Spleen (tissue), 11 donors: ENCODE measurements at regions not wholly inside any gene's neighbourhood (a gene's known extent, or its start where the extent isn't known, plus 50 kb on each side); places are given as distances from the start of the nearest gene placed in this dataset.

Source experiments
- DNase-seq: peaks from one replicate; pipeline ENCODE4 v3.0.0-alpha.2; 2020
- H3K27ac ChIP-seq, 8 donors: fragments of 200-600 bp; sonication (generic) in 7 of 8; 1 replicate in 4 of 8; 2 replicates in 4 of 8; pipeline versions ENCODE4 v1.5.0 to v1.8.0; 2016 to 2021; ENCODE audit warnings: inconsistent platforms in 4 of 8, mild to moderate bottlenecking in 4 of 8, moderate library complexity in 1 of 8
- H3K27me3 ChIP-seq, 7 donors: fragments of 200-600 bp; sonication (generic) in 6 of 7; replicated peaks in 1 of 7; 1 replicate in 4 of 7; 2 replicates in 3 of 7; pipeline versions ENCODE4 v1.5.0 to v1.8.0; 2016 to 2021; ENCODE audit warnings: inconsistent platforms in 3 of 7, mild to moderate bottlenecking in 1 of 7
- H3K36me3 ChIP-seq, 6 donors: fragments of 200-600 bp; sonication (generic) in 5 of 6; 1 replicate in 4 of 6; 2 replicates in 2 of 6; pipeline versions ENCODE4 v1.5.0 to v1.8.0; 2016 to 2021; ENCODE audit warnings: inconsistent platforms in 2 of 6
- H3K4me1 ChIP-seq, 6 donors: fragments of 200-600 bp; sonication (generic) in 5 of 6; 1 replicate in 3 of 6; 2 replicates in 3 of 6; pipeline versions ENCODE4 v1.5.0 to v1.8.0; 2016 to 2021; ENCODE audit warnings: inconsistent platforms in 3 of 6
- H3K4me3 ChIP-seq, 8 donors: fragments of 200-600 bp; sonication (generic) in 7 of 8; 1 replicate in 4 of 8; 2 replicates in 4 of 8; pipeline versions ENCODE4 v1.5.0 to v1.8.0; 2016 to 2021; ENCODE audit warnings: inconsistent platforms in 4 of 8, mild to moderate bottlenecking in 4 of 8, moderate library complexity in 2 of 8
- H3K9me3 ChIP-seq, 8 donors: fragments of 200-600 bp; sonication (generic) in 7 of 8; 1 replicate in 4 of 8; 2 replicates in 4 of 8; pipeline versions ENCODE4 v1.5.0 to v1.8.0; 2016 to 2021; ENCODE audit warnings: inconsistent platforms in 4 of 8
- CTCF ChIP-seq, 11 experiments: fragments of 200-600 bp in 7 of 11; fragments of 450-650 bp in 4 of 11; sonication (generic) in 4 of 11; IDR thresholded peaks in 8 of 11; conservative IDR thresholded peaks in 3 of 11; 1 replicate in 7 of 11; 2 replicates in 4 of 11; pipeline versions ENCODE4 v1.4.0 to v1.8.0; 2016 to 2021; ENCODE audit warnings: antibody characterized with exemption in 11 of 11, inconsistent platforms in 4 of 11, mild to moderate bottlenecking in 1 of 11
- POLR2A ChIP-seq, 3 donors: fragments of 450-650 bp; IDR thresholded peaks; one replicate each; pipeline ENCODE4 v1.5.1; 2017; ENCODE audit warnings: antibody characterized with exemption in 3 of 3, mild to moderate bottlenecking in 1 of 3
- POLR2AphosphoS5 ChIP-seq, 3 donors: sonication (generic); formaldehyde crosslinking; IDR thresholded peaks; one replicate each; pipeline ENCODE4 v1.5.1; 2017; ENCODE audit warnings: antibody characterized with exemption in 3 of 3
- WGBS, 5 donors: extraction: QIAGEN DNeasy Blood & Tissue Kit in 3 of 5; methylation state at CpG; one replicate each; pipeline versions ENCODE4 v1.1.5 to v1.1.7; 2013 to 2018; 5-methylcytosine and 5-hydroxymethylcytosine counted together
- intact Hi-C: fragments of 100-400 bp; cut with DNase I; formaldehyde crosslinking; loops from one replicate; pipeline ENCODE4 v1.15.0; 2023; ENCODE audit warnings: low total_unique reads
- donor health status: healthy with polysubstance abuse.
- donor health status: DM: no; HTN: no; CAD: no; lungs with moderate emphysema.
- donor health status: DM: no; HTN: no; CAD: no.
- donor health status: Bipolar disorder and iron deficiency.
- donor health status: healthy.
- donor health status: DM: no; HTN: no; CAD: no.
- donor health status: DM: yes; HTN: yes; CAD: no.

- no peak overlapping the region for H3K4me3 ChIP-seq
- H3K36me3 ChIP-seq, result no peaks in the 10 kb centered on the region
- no peaks in the 10 kb centered on the region for H3K9me3 ChIP-seq
- no peak for DNase-seq
- H3K27ac ChIP-seq, result no peak overlapping the region
- H3K4me1 ChIP-seq, result no peaks in the 10 kb centered on the region
- 30 to 43% (median 32%) methylated on average over 1 of the region's 1 CpG for WGBS, 5 donors
- intact Hi-C loops, result no loop called here
- no peaks in the 10 kb centered on the region for H3K27me3 ChIP-seq
- TF ChIP-seq CTCF (IDR thresholded peaks at IDR 0.05 in 8 of 11, conservative IDR thresholded peaks at IDR 0.05 in 3 of 11), result no peak
- TF ChIP-seq POLR2AphosphoS5 (IDR thresholded peaks at IDR 0.05), result no peak
- TF ChIP-seq POLR2A (IDR thresholded peaks at IDR 0.05), result no peak
Observed at GRCh38 chr6:102126488-102126887, 733.0 kb downstream of the GRIK2 start.

GRCh38 chr6:102127253-102127652, 733.7 kb downstream of the GRIK2 start:
- Histone ChIP-seq H3K4me1 (no peaks in the 10 kb centered on the region), H3K4me3 (no peak overlapping the region), H3K27me3 (no peaks in the 10 kb centered on the region), H3K9me3 (no peaks in the 10 kb centered on the region), H3K27ac (no peak overlapping the region), H3K36me3 (no peaks in the 10 kb centered on the region)
- intact Hi-C loops, result no loop called here
- 78 to 92% (median 79%) methylated on average over 9 of the region's 9 CpGs for WGBS, 5 donors
- TF ChIP-seq CTCF (IDR thresholded peaks at IDR 0.05 in 8 of 11, conservative IDR thresholded peaks at IDR 0.05 in 3 of 11), result no peak
- TF ChIP-seq POLR2AphosphoS5 (IDR thresholded peaks at IDR 0.05), result no peak
- no peak for TF ChIP-seq POLR2A (IDR thresholded peaks at IDR 0.05)
- no peak for DNase-seq

GRCh38 chr6:102137859-102138258, 744.4 kb downstream of the GRIK2 start:
- no peaks in the 10 kb centered on the region for H3K36me3 ChIP-seq
- 68 to 80% (median 74%) methylated on average over 5 of the region's 5 CpGs for WGBS, 5 donors
- intact Hi-C loops, result no loop called here
- DNase-seq, result no peak
- no peaks in the 10 kb centered on the region for H3K4me1 ChIP-seq
- no peaks in the 10 kb centered on the region for H3K27me3 ChIP-seq
- H3K27ac ChIP-seq, result no peak overlapping the region
- TF ChIP-seq POLR2A (IDR thresholded peaks at IDR 0.05) (no peak), POLR2AphosphoS5 (IDR thresholded peaks at IDR 0.05) (no peak), CTCF (IDR thresholded peaks at IDR 0.05 in 8 of 11, conservative IDR thresholded peaks at IDR 0.05 in 3 of 11) (no peak)
- H3K4me3 ChIP-seq, result no peak overlapping the region
- H3K9me3 ChIP-seq, result no peaks in the 10 kb centered on the region

DNA sequence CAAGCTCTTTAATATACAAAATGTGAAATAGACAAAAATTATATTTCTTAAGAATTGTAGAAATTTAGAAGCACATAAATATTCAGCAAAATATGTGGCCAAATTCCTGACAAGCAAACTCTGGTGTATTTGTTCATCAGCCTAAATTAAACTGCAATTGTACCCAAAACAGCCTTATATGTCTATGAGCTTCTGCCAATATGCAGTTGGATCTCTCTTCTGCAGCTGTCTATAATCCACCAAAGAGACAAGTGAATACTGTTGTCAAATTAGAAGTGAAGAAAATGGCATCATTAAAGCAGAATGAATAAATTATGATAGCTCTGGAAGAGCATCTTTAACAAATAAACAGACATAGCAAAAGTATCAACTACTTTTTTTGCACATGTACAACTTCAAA, 755.7 kb downstream of the GRIK2 start:
- Histone ChIP-seq H3K9me3 (peaks cover 0 to 24% (median 3%) of the 10 kb centered on the region in 8 donors), H3K36me3 (no peaks in the 10 kb centered on the region), H3K27ac (no peak overlapping the region), H3K4me3 (no peak overlapping the region), H3K4me1 (no peaks in the 10 kb centered on the region), H3K27me3 (no peaks in the 10 kb centered on the region)
- no peak for TF ChIP-seq POLR2A (IDR thresholded peaks at IDR 0.05)
- no peak for TF ChIP-seq CTCF (IDR thresholded peaks at IDR 0.05 in 8 of 11, conservative IDR thresholded peaks at IDR 0.05 in 3 of 11)
- no peak for TF ChIP-seq POLR2AphosphoS5 (IDR thresholded peaks at IDR 0.05)
- intact Hi-C loops, result no loop called here
- no peak for DNase-seq
